ENCODE measurements at regions not wholly inside any gene's neighbourhood (a gene's known extent, or its start where the extent isn't known, plus 50 kb on each side); places are given as distances from the start of the nearest gene placed in this dataset.
"Not testable (repeated sequence)": the region's sequence is repeated elsewhere in the genome, so short reads cannot be mapped to it uniquely, and the experiment has no call there.

GRCh38 chrX:22559506-22559905 lies 286.8 kb downstream of the CBLL2 start:
- H3K9ac ChIP-seq (ENCODE audit: low read depth in 1 of 2, low read length in 2 of 2), result no peak overlapping the region
- no peak overlapping the region for H3K4me3 ChIP-seq (ENCODE audit: low read length in 2 of 2)
- no peak overlapping the region for H3K27ac ChIP-seq (ENCODE audit: low read depth in 2 of 2, low read length in 2 of 2)
- no peaks in the 10 kb centered on the region for H3K4me1 ChIP-seq (ENCODE audit: control insufficient read depth in 2 of 2, insufficient read depth in 2 of 2, low read length in 2 of 2)
- H3K9me3 ChIP-seq (ENCODE audit: control insufficient read depth in 2 of 2, low read length in 2 of 2), result no peaks in the 10 kb centered on the region
- no peaks in the 10 kb centered on the region for H3K27me3 ChIP-seq (ENCODE audit: control insufficient read depth in 2 of 2, insufficient read depth in 2 of 2, low read length in 2 of 2)
- no peaks in the 10 kb centered on the region for H3K36me3 ChIP-seq (ENCODE audit: control insufficient read depth in 2 of 2, insufficient read depth in 2 of 2, low read length in 2 of 2)

GRCh38 chrX:22575161-22575845 lies 302.6 kb downstream of the CBLL2 start:
- H3K9me3 ChIP-seq (ENCODE audit: control insufficient read depth in 2 of 2, low read length in 2 of 2), result no peaks in the 10 kb centered on the region
- H3K27me3 ChIP-seq (ENCODE audit: control insufficient read depth in 2 of 2, insufficient read depth in 2 of 2, low read length in 2 of 2), result no peaks in the 10 kb centered on the region

GRCh38 chrX:22577181-22577580 lies 304.5 kb downstream of the CBLL2 start:
- no peak overlapping the region for H3K4me3 ChIP-seq (ENCODE audit: low read length in 2 of 2)
- H3K27ac ChIP-seq (ENCODE audit: low read depth in 2 of 2, low read length in 2 of 2), result no peak overlapping the region
- H3K36me3 ChIP-seq (ENCODE audit: control insufficient read depth in 2 of 2, insufficient read depth in 2 of 2, low read length in 2 of 2), result no peaks in the 10 kb centered on the region
- H3K9ac ChIP-seq (ENCODE audit: low read depth in 1 of 2, low read length in 2 of 2), result no peak overlapping the region
- no peaks in the 10 kb centered on the region for H3K4me1 ChIP-seq (ENCODE audit: control insufficient read depth in 2 of 2, insufficient read depth in 2 of 2, low read length in 2 of 2)
- H3K27me3 ChIP-seq (ENCODE audit: control insufficient read depth in 2 of 2, insufficient read depth in 2 of 2, low read length in 2 of 2), result no peaks in the 10 kb centered on the region
- no peaks in the 10 kb centered on the region for H3K9me3 ChIP-seq (ENCODE audit: control insufficient read depth in 2 of 2, low read length in 2 of 2)

More at GRCh38 chrX:22575161-22575845, 302.6 kb downstream of the CBLL2 start:
- H3K9ac ChIP-seq (ENCODE audit: low read depth in 1 of 2, low read length in 2 of 2), result no peak overlapping the region
- H3K4me1 ChIP-seq (ENCODE audit: control insufficient read depth in 2 of 2, insufficient read depth in 2 of 2, low read length in 2 of 2), result no peaks in the 10 kb centered on the region
- no peak overlapping the region for H3K27ac ChIP-seq (ENCODE audit: low read depth in 2 of 2, low read length in 2 of 2)
- H3K4me3 ChIP-seq (ENCODE audit: low read length in 2 of 2), result no peak overlapping the region
- no peaks in the 10 kb centered on the region for H3K36me3 ChIP-seq (ENCODE audit: control insufficient read depth in 2 of 2, insufficient read depth in 2 of 2, low read length in 2 of 2)

- Histone ChIP-seq H3K4me1 (ENCODE audit: control insufficient read depth in 2 of 2, insufficient read depth in 2 of 2, low read length in 2 of 2) (no peaks in the 10 kb centered on the region), H3K9ac (ENCODE audit: low read depth in 1 of 2, low read length in 2 of 2) (no peak overlapping the region), H3K27ac (ENCODE audit: low read depth in 2 of 2, low read length in 2 of 2) (no peak overlapping the region), H3K36me3 (ENCODE audit: control insufficient read depth in 2 of 2, insufficient read depth in 2 of 2, low read length in 2 of 2) (no peaks in the 10 kb centered on the region), H3K4me3 (ENCODE audit: low read length in 2 of 2) (no peak overlapping the region), H3K9me3 (ENCODE audit: control insufficient read depth in 2 of 2, low read length in 2 of 2) (no peaks in the 10 kb centered on the region), H3K27me3 (ENCODE audit: control insufficient read depth in 2 of 2, insufficient read depth in 2 of 2, low read length in 2 of 2) (no peaks in the 10 kb centered on the region)
Measured at GRCh38 chrX:22585831-22586230, 313.1 kb downstream of the CBLL2 start.

- H3K36me3 ChIP-seq (ENCODE audit: control insufficient read depth in 2 of 2, insufficient read depth in 2 of 2, low read length in 2 of 2), result no peaks in the 10 kb centered on the region
- no peaks in the 10 kb centered on the region for H3K4me1 ChIP-seq (ENCODE audit: control insufficient read depth in 2 of 2, insufficient read depth in 2 of 2, low read length in 2 of 2)
- no peak overlapping the region for H3K4me3 ChIP-seq (ENCODE audit: low read length in 2 of 2)
- no peak overlapping the region for H3K9ac ChIP-seq (ENCODE audit: low read depth in 1 of 2, low read length in 2 of 2)
- no peaks in the 10 kb centered on the region for H3K27me3 ChIP-seq (ENCODE audit: control insufficient read depth in 2 of 2, insufficient read depth in 2 of 2, low read length in 2 of 2)
- no peak overlapping the region for H3K27ac ChIP-seq (ENCODE audit: low read depth in 2 of 2, low read length in 2 of 2)
- H3K9me3 ChIP-seq (ENCODE audit: control insufficient read depth in 2 of 2, low read length in 2 of 2), result no peaks in the 10 kb centered on the region
Measured at GRCh38 chrX:22589845-22590244, 317.1 kb downstream of the CBLL2 start.

- no peak overlapping the region for H3K9ac ChIP-seq (ENCODE audit: low read depth in 1 of 2, low read length in 2 of 2)
- no peak overlapping the region for H3K4me3 ChIP-seq (ENCODE audit: low read length in 2 of 2)
- no peaks in the 10 kb centered on the region for H3K36me3 ChIP-seq (ENCODE audit: control insufficient read depth in 2 of 2, insufficient read depth in 2 of 2, low read length in 2 of 2)
- no peaks in the 10 kb centered on the region for H3K27me3 ChIP-seq (ENCODE audit: control insufficient read depth in 2 of 2, insufficient read depth in 2 of 2, low read length in 2 of 2)
- H3K4me1 ChIP-seq (ENCODE audit: control insufficient read depth in 2 of 2, insufficient read depth in 2 of 2, low read length in 2 of 2), result no peaks in the 10 kb centered on the region
- H3K9me3 ChIP-seq (ENCODE audit: control insufficient read depth in 2 of 2, low read length in 2 of 2), result no peaks in the 10 kb centered on the region
- no peak overlapping the region for H3K27ac ChIP-seq (ENCODE audit: low read depth in 2 of 2, low read length in 2 of 2)
Measured at GRCh38 chrX:22594766-22595165, 322.1 kb downstream of the CBLL2 start.

- Histone ChIP-seq H3K9ac (ENCODE audit: low read depth in 1 of 2, low read length in 2 of 2) (no peak overlapping the region), H3K27me3 (ENCODE audit: control insufficient read depth in 2 of 2, insufficient read depth in 2 of 2, low read length in 2 of 2) (no peaks in the 10 kb centered on the region), H3K27ac (ENCODE audit: low read depth in 2 of 2, low read length in 2 of 2) (no peak overlapping the region), H3K36me3 (ENCODE audit: control insufficient read depth in 2 of 2, insufficient read depth in 2 of 2, low read length in 2 of 2) (no peaks in the 10 kb centered on the region), H3K4me1 (ENCODE audit: control insufficient read depth in 2 of 2, insufficient read depth in 2 of 2, low read length in 2 of 2) (no peaks in the 10 kb centered on the region), H3K4me3 (ENCODE audit: low read length in 2 of 2) (no peak overlapping the region), H3K9me3 (ENCODE audit: control insufficient read depth in 2 of 2, low read length in 2 of 2) (no peaks in the 10 kb centered on the region)
Measured at GRCh38 chrX:22603060-22603459, 330.3 kb downstream of the CBLL2 start.

GRCh38 chrX:22609452-22609851 lies 336.7 kb downstream of the CBLL2 start:
- not testable (repeated sequence) for H3K9ac ChIP-seq (ENCODE audit: low read depth in 1 of 2, low read length in 2 of 2); H3K27me3 ChIP-seq (ENCODE audit: control insufficient read depth in 2 of 2, insufficient read depth in 2 of 2, low read length in 2 of 2)

GRCh38 chrX:22616867-22617266 lies 344.2 kb downstream of the CBLL2 start:
- no peaks in the 10 kb centered on the region for H3K4me1 ChIP-seq (ENCODE audit: control insufficient read depth in 2 of 2, insufficient read depth in 2 of 2, low read length in 2 of 2)
- H3K4me3 ChIP-seq (ENCODE audit: low read length in 2 of 2), result no peak overlapping the region
- H3K27me3 ChIP-seq (ENCODE audit: control insufficient read depth in 2 of 2, insufficient read depth in 2 of 2, low read length in 2 of 2), result no peaks in the 10 kb centered on the region
- H3K9me3 ChIP-seq (ENCODE audit: control insufficient read depth in 2 of 2, low read length in 2 of 2), result no peaks in the 10 kb centered on the region
- no peak overlapping the region for H3K27ac ChIP-seq (ENCODE audit: low read depth in 2 of 2, low read length in 2 of 2)
- no peaks in the 10 kb centered on the region for H3K36me3 ChIP-seq (ENCODE audit: control insufficient read depth in 2 of 2, insufficient read depth in 2 of 2, low read length in 2 of 2)
- no peak overlapping the region for H3K9ac ChIP-seq (ENCODE audit: low read depth in 1 of 2, low read length in 2 of 2)

More at GRCh38 chrX:22609452-22609851, 336.7 kb downstream of the CBLL2 start:
- H3K36me3 ChIP-seq (ENCODE audit: control insufficient read depth in 2 of 2, insufficient read depth in 2 of 2, low read length in 2 of 2); H3K4me1 ChIP-seq (ENCODE audit: control insufficient read depth in 2 of 2, insufficient read depth in 2 of 2, low read length in 2 of 2); H3K4me3 ChIP-seq (ENCODE audit: low read length in 2 of 2); H3K27ac ChIP-seq (ENCODE audit: low read depth in 2 of 2, low read length in 2 of 2); H3K9me3 ChIP-seq (ENCODE audit: control insufficient read depth in 2 of 2, low read length in 2 of 2): not testable (repeated sequence)

GRCh38 chrX:22627576-22627975 lies 354.9 kb downstream of the CBLL2 start:
- H3K9me3 ChIP-seq (ENCODE audit: control insufficient read depth in 2 of 2, low read length in 2 of 2), result no peaks in the 10 kb centered on the region
- no peaks in the 10 kb centered on the region for H3K36me3 ChIP-seq (ENCODE audit: control insufficient read depth in 2 of 2, insufficient read depth in 2 of 2, low read length in 2 of 2)
- H3K27me3 ChIP-seq (ENCODE audit: control insufficient read depth in 2 of 2, insufficient read depth in 2 of 2, low read length in 2 of 2), result no peaks in the 10 kb centered on the region
- no peaks in the 10 kb centered on the region for H3K4me1 ChIP-seq (ENCODE audit: control insufficient read depth in 2 of 2, insufficient read depth in 2 of 2, low read length in 2 of 2)
- H3K9ac ChIP-seq (ENCODE audit: low read depth in 1 of 2, low read length in 2 of 2), result no peak overlapping the region
- no peak overlapping the region for H3K4me3 ChIP-seq (ENCODE audit: low read length in 2 of 2)
- H3K27ac ChIP-seq (ENCODE audit: low read depth in 2 of 2, low read length in 2 of 2), result no peak overlapping the region

GRCh38 chrX:22628275-22628674 lies 355.6 kb downstream of the CBLL2 start:
- H3K27ac ChIP-seq (ENCODE audit: low read depth in 2 of 2, low read length in 2 of 2), result no peak overlapping the region
- H3K4me3 ChIP-seq (ENCODE audit: low read length in 2 of 2), result no peak overlapping the region
- no peaks in the 10 kb centered on the region for H3K36me3 ChIP-seq (ENCODE audit: control insufficient read depth in 2 of 2, insufficient read depth in 2 of 2, low read length in 2 of 2)
- no peaks in the 10 kb centered on the region for H3K9me3 ChIP-seq (ENCODE audit: control insufficient read depth in 2 of 2, low read length in 2 of 2)
- H3K27me3 ChIP-seq (ENCODE audit: control insufficient read depth in 2 of 2, insufficient read depth in 2 of 2, low read length in 2 of 2), result no peaks in the 10 kb centered on the region
- H3K4me1 ChIP-seq (ENCODE audit: control insufficient read depth in 2 of 2, insufficient read depth in 2 of 2, low read length in 2 of 2), result no peaks in the 10 kb centered on the region
- no peak overlapping the region for H3K9ac ChIP-seq (ENCODE audit: low read depth in 1 of 2, low read length in 2 of 2)

All from mucosa of rectum (tissue), 2 donors.